HCT116 (cell line): ENCODE measurements at regions not wholly inside any gene's neighbourhood (a gene's known extent, or its start where the extent isn't known, plus 50 kb on each side); places are given as distances from the start of the nearest gene placed in this dataset.

ENCODE experiments used
- ATAC-seq: fragments of 200-7000 bp; cut with Tn5 transposase; 2 replicates; pipeline ENCODE4 v1.9.1; 2020; ENCODE audit warnings: mild to moderate bottlenecking, moderate library complexity
- BruUV-seq: library from RNA; stranded (reverse); fragments of 400-500 nt; replicated peaks from 2 replicates; lab custom pipeline; 2021; lab: Mats Ljungman, UMichigan
- CTCF ChIA-PET: fragments of 300-600 bp; sonication (Branson Sonifier 250); formaldehyde crosslinking; loops from one replicate; lab custom pipeline; 2021; ENCODE audit warnings: antibody characterized with exemption; lab: Charles Lee
- POLR2A ChIA-PET: fragments of 300-600, 350-600 bp; sonication (Branson Sonifier 250); formaldehyde crosslinking; loops from one replicate; lab custom pipeline; 2021; ENCODE audit warnings: antibody characterized with exemption; lab: Charles Lee
- RAD21 ChIA-PET, 2 experiments: fragments of 300-600 bp; sonication (Branson Sonifier 250); formaldehyde crosslinking; loops; one replicate each; lab custom pipeline; 2023; ENCODE audit warnings: low total read pairs in 2 of 2; ENCODE audit not compliant: uncharacterized antibody in 2 of 2, unreplicated experiment in 2 of 2, low non-redundant PET in 1 of 2; lab: Charles Lee
- DNase-seq: peaks from one replicate; pipeline ENCODE4 v3.0.0-alpha.2; 2010; ENCODE audit warnings: low read depth, low spot score
- H2AFZ ChIP-seq: fragments of 200-600 bp; shearing (Covaris generic), sonication (generic); 2 replicates; pipeline ENCODE4 v1.6.1; 2017; ENCODE audit warnings: low read depth, mixed run types, mixed read lengths, antibody characterized with exemption, low read length; ENCODE audit not compliant: poor library complexity, severe bottlenecking
- H3K27ac ChIP-seq: 2 replicates; pipeline ENCODE4 v1.5.1; 2012; ENCODE audit warnings: low read depth, low read length
- H3K27me3 ChIP-seq: fragments of 200-600 bp; sonication (generic); 2 replicates; pipeline ENCODE4 v1.6.1; 2016; ENCODE audit warnings: mixed run types, low read length, mixed read lengths; ENCODE audit not compliant: insufficient read depth
- H3K36me3 ChIP-seq, 2 experiments: fragments of 200-500 bp in 1 of 2; fragments of 200-600 bp in 1 of 2; sonication (Bioruptor generic) in 1 of 2; sonication (generic) in 1 of 2; 2 replicates each; pipeline versions ENCODE4 v1.5.1 to v1.6.1; 2014 to 2016; ENCODE audit warnings: low read length in 2 of 2, inconsistent platforms in 1 of 2, mixed read lengths in 1 of 2, mixed run types in 1 of 2; ENCODE audit not compliant: insufficient read depth in 2 of 2, control insufficient read depth in 1 of 2
- H3K4me1 ChIP-seq, 2 experiments: fragments of 200-600 bp in 1 of 2; sonication (generic) in 1 of 2; 2 replicates each; pipeline versions ENCODE4 v1.5.1 to v1.6.1; 2012 to 2017; ENCODE audit warnings: low read length in 2 of 2, inconsistent platforms in 1 of 2, mild to moderate bottlenecking in 1 of 2, mixed read lengths in 1 of 2, mixed run types in 1 of 2, moderate library complexity in 1 of 2; ENCODE audit not compliant: insufficient read depth in 2 of 2, control insufficient read depth in 1 of 2
- H3K4me2 ChIP-seq: fragments of 200-600 bp; sonication (generic); 2 replicates; pipeline ENCODE4 v1.6.1; 2017; ENCODE audit warnings: mixed run types, low read length, mixed read lengths
- H3K4me3 ChIP-seq, 2 experiments: fragments of 200-600 bp in 1 of 2; sonication (generic) in 1 of 2; replicated peaks in 1 of 2; 2 replicates each; pipeline ENCODE4 v1.5.1; 2011 to 2016; ENCODE audit warnings: low read length in 2 of 2, control low read depth in 1 of 2, low read depth in 1 of 2, mild to moderate bottlenecking in 1 of 2, mixed read lengths in 1 of 2, mixed run types in 1 of 2
- H3K79me2 ChIP-seq: fragments of 200-600 bp; sonication (generic); 2 replicates; pipeline ENCODE4 v1.6.1; 2017; ENCODE audit warnings: mild to moderate bottlenecking, mixed run types, low read length, moderate library complexity, mixed read lengths; ENCODE audit not compliant: insufficient read depth
- H3K9ac ChIP-seq: fragments of 200-600 bp; sonication (generic); 2 replicates; pipeline ENCODE4 v1.6.1; 2016; ENCODE audit warnings: low read length, mixed read lengths
- H3K9me2 ChIP-seq: fragments of 200-600 bp; sonication (generic), shearing (Covaris generic); 2 replicates; pipeline ENCODE4 v1.6.1; 2017; ENCODE audit warnings: mixed run types, mild to moderate bottlenecking, moderate library complexity; ENCODE audit not compliant: insufficient read depth
- H3K9me3 ChIP-seq, 2 experiments: fragments of 200-500 bp in 1 of 2; fragments of 200-600 bp in 1 of 2; sonication (Bioruptor generic) in 1 of 2; sonication (generic) in 1 of 2; 2 replicates each; pipeline ENCODE4 v1.6.1; 2014 to 2017; ENCODE audit warnings: low read length in 2 of 2, mixed read lengths in 2 of 2, inconsistent platforms in 1 of 2, low read depth in 1 of 2, mild to moderate bottlenecking in 1 of 2, mixed run types in 1 of 2, moderate library complexity in 1 of 2; ENCODE audit not compliant: control insufficient read depth in 1 of 2, insufficient read depth in 1 of 2
- H4K20me1 ChIP-seq: fragments of 200-600 bp; sonication (generic), shearing (Covaris generic); 2 replicates; pipeline ENCODE4 v1.6.1; 2017; ENCODE audit warnings: mixed run types, mild to moderate bottlenecking, moderate library complexity; ENCODE audit not compliant: insufficient read depth
- CBX3 ChIP-seq: IDR thresholded peaks from 2 replicates; pipeline ENCODE4 v1.6.1; 2012; ENCODE audit warnings: low read depth
- CEBPB ChIP-seq: IDR thresholded peaks from 2 replicates; pipeline ENCODE4 v1.6.1; 2012; ENCODE audit warnings: low read depth
- EGR1 ChIP-seq: IDR thresholded peaks from 2 replicates; pipeline ENCODE4 v1.6.1; 2012; ENCODE audit warnings: low read depth
- ELF1 ChIP-seq: IDR thresholded peaks from 2 replicates; pipeline ENCODE4 v1.6.1; 2012; ENCODE audit warnings: low read depth, borderline replicate concordance
- EZH2 ChIP-seq: fragments of 200-600 bp; sonication (generic); IDR thresholded peaks from 2 replicates; pipeline ENCODE4 v1.6.1; 2017; ENCODE audit warnings: antibody characterized with exemption, mixed run types
- EZH2phosphoT487 ChIP-seq: fragments of 200-600 bp; IDR thresholded peaks from 2 replicates; pipeline ENCODE4 v1.6.1; 2018; ENCODE audit warnings: antibody characterized with exemption, borderline replicate concordance
- FOSL1 ChIP-seq: IDR thresholded peaks from 2 replicates; pipeline ENCODE4 v1.6.1; 2012; ENCODE audit warnings: low read depth
- JUND ChIP-seq: IDR thresholded peaks from 2 replicates; pipeline ENCODE4 v1.6.1; 2012
- MAX ChIP-seq: IDR thresholded peaks from 2 replicates; pipeline ENCODE4 v1.6.1; 2012
- POLR2AphosphoS5 ChIP-seq: IDR thresholded peaks from 2 replicates; pipeline ENCODE4 v1.6.1; 2011; ENCODE audit warnings: mild to moderate bottlenecking, low read depth, low read length, moderate library complexity
- SIN3A ChIP-seq: IDR thresholded peaks from 2 replicates; pipeline ENCODE4 v1.6.1; 2012; ENCODE audit warnings: low read depth
- SP1 ChIP-seq: IDR thresholded peaks from 2 replicates; pipeline ENCODE4 v1.6.1; 2012; ENCODE audit warnings: low read depth
- SRF ChIP-seq: IDR thresholded peaks from 2 replicates; pipeline ENCODE4 v1.6.1; 2012; ENCODE audit warnings: low read depth
- ZFX ChIP-seq: fragments of 450-650 bp; IDR thresholded peaks from 2 replicates; pipeline ENCODE4 v1.6.1; 2017
- ZNF274 ChIP-seq: fragments of 200-500 bp; sonication (Bioruptor generic); IDR thresholded peaks from 2 replicates; pipeline ENCODE4 v1.6.1; 2014; ENCODE audit warnings: mild to moderate bottlenecking, low read depth, low read length, inconsistent platforms
- intact Hi-C: fragments of 100-400 bp; cut with micrococcal nuclease; formaldehyde crosslinking; loops from 2 replicates; pipeline ENCODE4 v1.10.0; 2022
- TF ChIP-seq, protein P1 (sequence below), 3 experiments: fragments of 200-600 bp in 1 of 3; sonication (generic) in 1 of 3; IDR thresholded peaks in 2 of 3; conservative IDR thresholded peaks in 1 of 3; 2 replicates each; pipeline ENCODE4 v1.5.1; 2012 to 2017; ENCODE audit warnings: low read depth in 2 of 3, low read length in 2 of 3, antibody characterized with exemption in 1 of 3, borderline replicate concordance in 1 of 3, control low read depth in 1 of 3, mild to moderate bottlenecking in 1 of 3, mixed read lengths in 1 of 3, mixed run types in 1 of 3, moderate library complexity in 1 of 3; ENCODE audit not compliant: insufficient read depth in 1 of 3
- TF ChIP-seq, protein P2 (sequence below): IDR thresholded peaks from 2 replicates; pipeline ENCODE4 v1.6.1; 2012; ENCODE audit warnings: low read depth

DNA sequence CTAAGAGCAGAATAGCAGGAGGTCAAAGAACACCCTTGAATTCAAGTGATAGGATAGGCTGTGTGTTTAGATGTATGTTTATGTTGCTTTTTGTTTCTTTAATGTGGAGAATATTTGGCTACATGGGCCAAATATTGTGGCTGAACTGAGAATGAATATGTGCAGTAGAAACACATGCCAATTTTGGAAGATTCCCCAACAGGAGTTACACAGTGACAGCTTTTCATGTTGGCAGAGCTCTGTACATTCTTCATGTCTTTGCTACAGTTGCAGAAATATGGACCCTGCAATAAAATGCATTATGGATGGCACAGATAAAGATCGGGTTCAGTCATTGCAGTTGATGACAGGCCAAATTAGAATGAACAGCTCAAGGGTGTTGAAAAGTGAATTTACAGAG is 82.8 kb upstream of the SLC4A4 start:
- H3K27ac ChIP-seq: no peak overlapping the region
- CTCF ChIA-PET: no interaction called here
- ATAC-seq: no peak
- 0 out of 2 replicates have a peak, but pooled peaks cover 6% of the 10 kb centered on the region for H3K27me3 ChIP-seq
- H2AFZ ChIP-seq: no peak overlapping the region
- H3K4me3 ChIP-seq: no peak overlapping the region
- POLR2A ChIA-PET: no interaction called here
- no TSS peak for BruUV-seq
- TF ChIP-seq CBX3: no peak
- TF ChIP-seq CEBPB: no peak
- no peak for TF ChIP-seq EZH2
- TF ChIP-seq SP1: no peak
- TF ChIP-seq MAX: no peak
- TF ChIP-seq ZFX: no peak
- TF ChIP-seq, protein P1, sequence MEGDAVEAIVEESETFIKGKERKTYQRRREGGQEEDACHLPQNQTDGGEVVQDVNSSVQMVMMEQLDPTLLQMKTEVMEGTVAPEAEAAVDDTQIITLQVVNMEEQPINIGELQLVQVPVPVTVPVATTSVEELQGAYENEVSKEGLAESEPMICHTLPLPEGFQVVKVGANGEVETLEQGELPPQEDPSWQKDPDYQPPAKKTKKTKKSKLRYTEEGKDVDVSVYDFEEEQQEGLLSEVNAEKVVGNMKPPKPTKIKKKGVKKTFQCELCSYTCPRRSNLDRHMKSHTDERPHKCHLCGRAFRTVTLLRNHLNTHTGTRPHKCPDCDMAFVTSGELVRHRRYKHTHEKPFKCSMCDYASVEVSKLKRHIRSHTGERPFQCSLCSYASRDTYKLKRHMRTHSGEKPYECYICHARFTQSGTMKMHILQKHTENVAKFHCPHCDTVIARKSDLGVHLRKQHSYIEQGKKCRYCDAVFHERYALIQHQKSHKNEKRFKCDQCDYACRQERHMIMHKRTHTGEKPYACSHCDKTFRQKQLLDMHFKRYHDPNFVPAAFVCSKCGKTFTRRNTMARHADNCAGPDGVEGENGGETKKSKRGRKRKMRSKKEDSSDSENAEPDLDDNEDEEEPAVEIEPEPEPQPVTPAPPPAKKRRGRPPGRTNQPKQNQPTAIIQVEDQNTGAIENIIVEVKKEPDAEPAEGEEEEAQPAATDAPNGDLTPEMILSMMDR (IDR thresholded peaks at IDR 0.05 in 2 of 3, conservative IDR thresholded peaks at IDR 0.05 in 1 of 3; ENCODE audit: borderline replicate concordance in 1 of 3, insufficient read depth in 1 of 3, low read depth in 2 of 3, low read length in 2 of 3): no peak
- TF ChIP-seq SIN3A: no peak
- no peak for TF ChIP-seq ZNF274
- TF ChIP-seq FOSL1: no peak
- no peak for TF ChIP-seq EGR1
- TF ChIP-seq POLR2AphosphoS5: no peak
- TF ChIP-seq JUND: no peak
- TF ChIP-seq ELF1: no peak
- TF ChIP-seq, protein P2, sequence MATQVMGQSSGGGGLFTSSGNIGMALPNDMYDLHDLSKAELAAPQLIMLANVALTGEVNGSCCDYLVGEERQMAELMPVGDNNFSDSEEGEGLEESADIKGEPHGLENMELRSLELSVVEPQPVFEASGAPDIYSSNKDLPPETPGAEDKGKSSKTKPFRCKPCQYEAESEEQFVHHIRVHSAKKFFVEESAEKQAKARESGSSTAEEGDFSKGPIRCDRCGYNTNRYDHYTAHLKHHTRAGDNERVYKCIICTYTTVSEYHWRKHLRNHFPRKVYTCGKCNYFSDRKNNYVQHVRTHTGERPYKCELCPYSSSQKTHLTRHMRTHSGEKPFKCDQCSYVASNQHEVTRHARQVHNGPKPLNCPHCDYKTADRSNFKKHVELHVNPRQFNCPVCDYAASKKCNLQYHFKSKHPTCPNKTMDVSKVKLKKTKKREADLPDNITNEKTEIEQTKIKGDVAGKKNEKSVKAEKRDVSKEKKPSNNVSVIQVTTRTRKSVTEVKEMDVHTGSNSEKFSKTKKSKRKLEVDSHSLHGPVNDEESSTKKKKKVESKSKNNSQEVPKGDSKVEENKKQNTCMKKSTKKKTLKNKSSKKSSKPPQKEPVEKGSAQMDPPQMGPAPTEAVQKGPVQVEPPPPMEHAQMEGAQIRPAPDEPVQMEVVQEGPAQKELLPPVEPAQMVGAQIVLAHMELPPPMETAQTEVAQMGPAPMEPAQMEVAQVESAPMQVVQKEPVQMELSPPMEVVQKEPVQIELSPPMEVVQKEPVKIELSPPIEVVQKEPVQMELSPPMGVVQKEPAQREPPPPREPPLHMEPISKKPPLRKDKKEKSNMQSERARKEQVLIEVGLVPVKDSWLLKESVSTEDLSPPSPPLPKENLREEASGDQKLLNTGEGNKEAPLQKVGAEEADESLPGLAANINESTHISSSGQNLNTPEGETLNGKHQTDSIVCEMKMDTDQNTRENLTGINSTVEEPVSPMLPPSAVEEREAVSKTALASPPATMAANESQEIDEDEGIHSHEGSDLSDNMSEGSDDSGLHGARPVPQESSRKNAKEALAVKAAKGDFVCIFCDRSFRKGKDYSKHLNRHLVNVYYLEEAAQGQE: no peak
- no peak for TF ChIP-seq SRF
- TF ChIP-seq EZH2phosphoT487: no peak
- TF ChIP-seq, all 23 proteins: peak for 0
- intact Hi-C loops: no loop called here
- H4K20me1 ChIP-seq: no peaks in the 10 kb centered on the region
- H3K79me2 ChIP-seq: no peaks in the 10 kb centered on the region
- no peak for DNase-seq
- no peak overlapping the region for H3K9ac ChIP-seq
- H3K4me2 ChIP-seq: no peak overlapping the region
- H3K36me3 ChIP-seq: no peaks in the 10 kb centered on the region
- no peaks in the 10 kb centered on the region for H3K9me2 ChIP-seq
- no peaks in the 10 kb centered on the region for H3K4me1 ChIP-seq
- RAD21 ChIA-PET: no interaction called here
- H3K9me3 ChIP-seq: no peaks in the 10 kb centered on the region
